Mesothelial cell of epicardium (in vitro differentiated cells): ENCODE measurements at regions not wholly inside any gene's neighbourhood (a gene's known extent, or its start where the extent isn't known, plus 50 kb on each side); places are given as distances from the start of the nearest gene placed in this dataset.

Experiments
- DNase-seq, 2 experiments: peaks; one replicate each; pipeline ENCODE4 v3.0.0; 2021; ENCODE audit warnings: low spot score in 2 of 2; ENCODE audit not compliant: unreplicated experiment in 2 of 2
- H3K27ac Mint-ChIP-seq: 2 replicates; pipeline ENCODE4 v1.8.0; 2021; ENCODE audit warnings: mixed read lengths
- H3K27me3 Mint-ChIP-seq: 2 replicates; pipeline ENCODE4 v1.8.0; 2021; ENCODE audit warnings: low read depth, mixed read lengths
- H3K36me3 Mint-ChIP-seq: 2 replicates; pipeline ENCODE4 v1.8.0; 2021; ENCODE audit warnings: mixed read lengths
- H3K4me1 Mint-ChIP-seq: 2 replicates; pipeline ENCODE4 v1.8.0; 2021; ENCODE audit warnings: mixed read lengths
- H3K4me3 Mint-ChIP-seq: 2 replicates; pipeline ENCODE4 v1.8.0; 2021; ENCODE audit warnings: mild to moderate bottlenecking, moderate library complexity, mixed read lengths
- H3K9me3 Mint-ChIP-seq: 2 replicates; pipeline ENCODE4 v1.8.0; 2021; ENCODE audit warnings: mixed read lengths
- CTCF ChIP-seq: fragments of 200-600 bp; sonication (generic); IDR thresholded peaks from one replicate; pipeline ENCODE4 v1.5.0; 2021; ENCODE audit warnings: antibody characterized with exemption; ENCODE audit not compliant: unreplicated experiment

- Mint-ChIP-seq H3K27me3 (no peaks in the 10 kb centered on the region), H3K36me3 (no peaks in the 10 kb centered on the region), H3K9me3 (no peaks in the 10 kb centered on the region), H3K4me3 (no peak overlapping the region), H3K27ac (no peak overlapping the region), H3K4me1 (peaks cover 30% of the 10 kb centered on the region)
- DNase-seq = no peak
- no peak for TF ChIP-seq CTCF
Observed at GRCh38 chr4:79034544-79034943, 95.3 kb upstream of the PAQR3 start.

GRCh38 chr4:79030973-79031372, 91.7 kb upstream of the PAQR3 start:
- no peaks in the 10 kb centered on the region for H3K27me3 Mint-ChIP-seq
- DNase-seq = no peak
- H3K4me3 Mint-ChIP-seq = no peak overlapping the region
- no peak overlapping the region for H3K27ac Mint-ChIP-seq
- H3K9me3 Mint-ChIP-seq = no peaks in the 10 kb centered on the region
- no peaks in the 10 kb centered on the region for H3K36me3 Mint-ChIP-seq
- TF ChIP-seq CTCF = no peak
- H3K4me1 Mint-ChIP-seq = peaks cover 28% of the 10 kb centered on the region

GRCh38 chr4:79027656-79028055, 88.4 kb upstream of the PAQR3 start:
- Mint-ChIP-seq H3K9me3 (no peaks in the 10 kb centered on the region), H3K4me1 (peaks cover 19% of the 10 kb centered on the region)
- no peak for TF ChIP-seq CTCF

GRCh38 chr4:79025170-79025569, 85.9 kb upstream of the PAQR3 start:
- no peak for TF ChIP-seq CTCF
- Mint-ChIP-seq H3K4me3 (no peak overlapping the region), H3K27ac (no peak overlapping the region), H3K9me3 (no peaks in the 10 kb centered on the region), H3K27me3 (peaks cover 2% of the 10 kb centered on the region), H3K4me1 (peaks cover 7% of the 10 kb centered on the region), H3K36me3 (no peaks in the 10 kb centered on the region)
- no peak for DNase-seq

More at GRCh38 chr4:79027656-79028055, 88.4 kb upstream of the PAQR3 start:
- Mint-ChIP-seq H3K27me3 (peaks cover 2% of the 10 kb centered on the region), H3K27ac (no peak overlapping the region), H3K36me3 (no peaks in the 10 kb centered on the region), H3K4me3 (no peak overlapping the region)
- no peak for DNase-seq

GRCh38 chr4:79023799-79024770, 84.8 kb upstream of the PAQR3 start:
- DNase-seq = no peak
- peaks cover 1% of the 10 kb centered on the region for H3K9me3 Mint-ChIP-seq
- H3K4me3 Mint-ChIP-seq = no peak overlapping the region
- peaks cover under 1% of the 10 kb centered on the region for H3K36me3 Mint-ChIP-seq
- H3K27ac Mint-ChIP-seq = no peak overlapping the region
- peaks cover 2% of the 10 kb centered on the region for H3K27me3 Mint-ChIP-seq
- peaks cover 6% of the 10 kb centered on the region for H3K4me1 Mint-ChIP-seq
- no peak for TF ChIP-seq CTCF
